HEK293T (cell line): ENCODE measurements at regions not wholly inside any gene's neighbourhood (a gene's known extent, or its start where the extent isn't known, plus 50 kb on each side); places are given as distances from the start of the nearest gene placed in this dataset.

Experiments
- CTCF ChIA-PET: fragments of 350-600 bp; formaldehyde crosslinking; extraction: SDS; loops from one replicate; lab custom pipeline; 2021; ENCODE audit warnings: antibody characterized with exemption, inconsistent platforms; lab: Yijun Ruan, JAX
- POLR2A ChIA-PET: fragments of 350-600 bp; formaldehyde crosslinking; extraction: SDS; loops from one replicate; lab custom pipeline; 2020; ENCODE audit warnings: antibody characterized with exemption, inconsistent platforms; lab: Yijun Ruan, JAX
- DNase-seq: peaks from one replicate; pipeline ENCODE4 v3.0.0; 2012; ENCODE audit warnings: mixed read lengths; ENCODE audit errors: extremely low spot score
- ARNT ChIP-seq: fragments of 450-650 bp; IDR thresholded peaks from 2 replicates; pipeline ENCODE4 v1.6.1; 2017; ENCODE audit warnings: mild to moderate bottlenecking
- BHLHE40 ChIP-seq: fragments of 450-650 bp; IDR thresholded peaks from 2 replicates; pipeline ENCODE4 v1.6.1; 2016; ENCODE audit warnings: mild to moderate bottlenecking, moderate library complexity, borderline replicate concordance
- CTBP1 ChIP-seq: fragments of 450-650 bp; IDR thresholded peaks from 2 replicates; pipeline ENCODE4 v1.6.1; 2016; ENCODE audit warnings: borderline replicate concordance
- ELF4 ChIP-seq: fragments of 450-650 bp; IDR thresholded peaks from 2 replicates; pipeline ENCODE4 v1.6.1; 2017; ENCODE audit warnings: antibody characterized with exemption
- FOXA1 ChIP-seq: fragments of 450-650 bp; IDR thresholded peaks from 2 replicates; pipeline ENCODE4 v1.6.1; 2016; ENCODE audit warnings: mild to moderate bottlenecking
- FOXK2 ChIP-seq: fragments of 450-650 bp; IDR thresholded peaks from 2 replicates; pipeline ENCODE4 v1.6.1; 2016; ENCODE audit warnings: mild to moderate bottlenecking
- FOXM1 ChIP-seq: fragments of 450-650 bp; IDR thresholded peaks from 2 replicates; pipeline ENCODE4 v1.6.1; 2017; ENCODE audit warnings: mild to moderate bottlenecking, borderline replicate concordance
- HDGF ChIP-seq: fragments of 450-650 bp; IDR thresholded peaks from 2 replicates; pipeline ENCODE4 v1.6.1; 2017; ENCODE audit warnings: antibody characterized with exemption, borderline replicate concordance
- L3MBTL2 ChIP-seq: fragments of 450-650 bp; conservative IDR thresholded peaks from 2 replicates; pipeline ENCODE4 v1.6.1; 2016; ENCODE audit warnings: mild to moderate bottlenecking
- LEF1 ChIP-seq: fragments of 450-650 bp; IDR thresholded peaks from 2 replicates; pipeline ENCODE4 v1.6.1; 2017; ENCODE audit warnings: mild to moderate bottlenecking, borderline replicate concordance
- NFRKB ChIP-seq: fragments of 450-650 bp; IDR thresholded peaks from 2 replicates; pipeline ENCODE4 v1.6.1; 2016; ENCODE audit warnings: mild to moderate bottlenecking, moderate library complexity
- PKNOX1 ChIP-seq: fragments of 450-650 bp; IDR thresholded peaks from 2 replicates; pipeline ENCODE4 v1.6.1; 2016
- SP1 ChIP-seq: fragments of 450-650 bp; IDR thresholded peaks from 2 replicates; pipeline ENCODE4 v1.6.1; 2017
- SUZ12 ChIP-seq: fragments of 450-650 bp; IDR thresholded peaks from 2 replicates; pipeline ENCODE4 v1.6.1; 2016; ENCODE audit warnings: mild to moderate bottlenecking
- TARDBP ChIP-seq: fragments of 450-650 bp; IDR thresholded peaks from 2 replicates; pipeline ENCODE4 v1.6.1; 2016
- ZNF384 ChIP-seq: fragments of 450-650 bp; IDR thresholded peaks from 2 replicates; pipeline ENCODE4 v1.6.1; 2016

GRCh38 chrX:145464650-145465049, 217.3 kb downstream of the SPANXN1 start:
- ChIA-PET CTCF (no interaction called here), POLR2A (no interaction called here)
- DNase-seq: no peak
- TF ChIP-seq FOXM1 (no peak), PKNOX1 (no peak), TARDBP (no peak), SP1 (no peak), ZNF384 (no peak), L3MBTL2 (no peak)

- CTCF ChIA-PET: no interaction called here
These were observed 228.4 kb downstream of the SPANXN1 start for GRCh38 chrX:145475725-145476124.

GRCh38 chrX:145484740-145485139, 237.4 kb downstream of the SPANXN1 start:
- CTCF ChIA-PET: no interaction called here
- no peak for TF ChIP-seq ZNF384
- TF ChIP-seq HDGF: no peak

More at GRCh38 chrX:145475725-145476124, 228.4 kb downstream of the SPANXN1 start:
- no peak for TF ChIP-seq ARNT
- no peak for TF ChIP-seq ZNF384
- no peak for TF ChIP-seq TARDBP
- TF ChIP-seq L3MBTL2: no peak
- no peak for TF ChIP-seq FOXA1
- no peak for TF ChIP-seq ELF4
- no peak for TF ChIP-seq BHLHE40
- POLR2A ChIA-PET: no interaction called here
- no peak for DNase-seq

GRCh38 chrX:145502670-145503069, 255.4 kb downstream of the SPANXN1 start:
- no peak for DNase-seq
- TF ChIP-seq BHLHE40 (no peak), LEF1 (no peak)
- CTCF ChIA-PET: no interaction called here
- POLR2A ChIA-PET: no interaction called here

More at GRCh38 chrX:145484740-145485139, 237.4 kb downstream of the SPANXN1 start:
- no peak for DNase-seq
- POLR2A ChIA-PET: no interaction called here

- ChIA-PET CTCF (no interaction called here), POLR2A (no interaction called here)
- no peak for TF ChIP-seq TARDBP
- DNase-seq: no peak
These were observed 258.9 kb downstream of the SPANXN1 start for GRCh38 chrX:145506214-145506613.

- ChIA-PET CTCF (no interaction called here), POLR2A (no interaction called here)
- DNase-seq: no peak
- TF ChIP-seq SP1: no peak
- no peak for TF ChIP-seq TARDBP
- TF ChIP-seq NFRKB: no peak
- no peak for TF ChIP-seq HDGF
- TF ChIP-seq FOXA1: no peak
- no peak for TF ChIP-seq SUZ12
- TF ChIP-seq ELF4: no peak
- TF ChIP-seq FOXK2: no peak
- TF ChIP-seq CTBP1: no peak
- TF ChIP-seq L3MBTL2: no peak
- no peak for TF ChIP-seq ARNT
- TF ChIP-seq LEF1: no peak
- no peak for TF ChIP-seq PKNOX1
- no peak for TF ChIP-seq FOXM1
- TF ChIP-seq ZNF384: no peak
- TF ChIP-seq BHLHE40: no peak
These were observed 277.6 kb downstream of the SPANXN1 start for GRCh38 chrX:145524931-145525330.

- TF ChIP-seq BHLHE40 (no peak), L3MBTL2 (no peak), NFRKB (no peak), CTBP1 (no peak), ELF4 (no peak), SUZ12 (no peak), FOXA1 (no peak), LEF1 (no peak), PKNOX1 (no peak), FOXK2 (no peak), ZNF384 (no peak), TARDBP (no peak), FOXM1 (no peak)
- DNase-seq: no peak
- ChIA-PET CTCF (no interaction called here), POLR2A (no interaction called here)
These were observed 285.0 kb downstream of the SPANXN1 start for GRCh38 chrX:145532176-145532780.

GRCh38 chrX:145533534-145533933, 284.1 kb upstream of the SLITRK2 start:
- TF ChIP-seq PKNOX1 (no peak), FOXA1 (no peak), SUZ12 (no peak)
- DNase-seq: no peak
- POLR2A ChIA-PET: no interaction called here
- CTCF ChIA-PET: no interaction called here
